ENCODE measurements at regions not wholly inside any gene's neighbourhood (a gene's known extent, or its start where the extent isn't known, plus 50 kb on each side); places are given as distances from the start of the nearest gene placed in this dataset.
"Not testable (repeated sequence)": the region's sequence is repeated elsewhere in the genome, so short reads cannot be mapped to it uniquely, and the experiment has no call there.

DNA sequence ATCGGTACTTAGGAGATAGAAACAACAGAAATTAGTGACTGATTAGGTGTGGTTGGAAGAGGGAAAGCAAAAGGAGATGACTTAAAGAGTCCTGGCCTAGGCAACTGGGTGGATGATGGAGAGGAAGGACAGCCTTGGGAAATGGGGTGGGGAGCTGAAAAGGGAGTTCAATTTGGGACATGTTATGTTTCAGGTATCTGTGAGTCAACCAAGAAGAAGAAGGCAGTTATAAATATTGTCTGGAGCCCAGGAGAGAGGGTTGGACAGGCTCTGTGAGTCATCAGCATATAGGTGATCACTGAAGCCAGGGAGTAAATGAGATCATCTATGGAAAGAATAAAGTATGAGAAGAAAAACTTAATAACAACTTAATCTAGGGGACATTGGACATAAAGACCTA lies 357.7 kb downstream of the NPR3 start:
- DNase-seq (ENCODE audit: low read depth) = peak; percentile 63

DNA sequence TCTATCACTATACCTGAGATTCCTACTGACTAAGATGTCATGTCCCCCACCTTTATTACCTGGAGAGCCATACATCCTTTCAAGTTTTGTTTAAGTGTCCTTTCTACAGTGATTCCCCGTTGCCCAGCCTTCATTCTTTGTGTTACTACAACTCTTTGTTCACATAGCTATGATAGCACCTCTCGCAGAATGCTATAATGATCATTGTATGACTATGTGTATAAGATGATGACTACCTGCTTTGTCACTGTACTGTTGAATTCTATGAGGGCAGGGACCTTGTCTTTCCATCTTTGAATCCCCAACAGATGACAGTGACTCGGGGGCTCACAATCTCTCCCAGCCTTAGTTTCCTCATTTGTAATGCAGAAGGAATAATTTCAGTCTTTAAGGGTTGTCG lies 361.2 kb downstream of the NPR3 start:
- DNase-seq (ENCODE audit: low read depth) = no peak

DNA sequence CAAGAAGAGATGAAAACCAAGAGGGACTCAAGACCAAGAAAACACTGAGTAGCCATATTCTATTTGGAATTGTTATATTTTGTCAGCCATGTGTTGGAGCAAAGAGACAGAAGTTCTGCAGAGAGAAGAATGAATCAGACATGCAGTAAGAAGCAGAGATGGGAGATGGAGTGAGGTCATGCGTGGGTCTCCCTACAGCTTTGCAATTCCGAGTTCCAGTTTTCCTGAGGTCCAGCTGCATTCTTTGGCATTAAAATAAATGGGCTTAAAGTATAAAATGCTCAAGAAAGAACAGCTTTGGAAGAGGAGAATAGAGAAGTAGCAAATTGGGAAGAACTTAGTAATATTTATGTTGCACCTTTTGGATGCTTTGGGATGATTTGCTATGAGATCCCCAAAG lies 361.6 kb downstream of the NPR3 start:
- no peak for DNase-seq (ENCODE audit: low read depth)

DNA sequence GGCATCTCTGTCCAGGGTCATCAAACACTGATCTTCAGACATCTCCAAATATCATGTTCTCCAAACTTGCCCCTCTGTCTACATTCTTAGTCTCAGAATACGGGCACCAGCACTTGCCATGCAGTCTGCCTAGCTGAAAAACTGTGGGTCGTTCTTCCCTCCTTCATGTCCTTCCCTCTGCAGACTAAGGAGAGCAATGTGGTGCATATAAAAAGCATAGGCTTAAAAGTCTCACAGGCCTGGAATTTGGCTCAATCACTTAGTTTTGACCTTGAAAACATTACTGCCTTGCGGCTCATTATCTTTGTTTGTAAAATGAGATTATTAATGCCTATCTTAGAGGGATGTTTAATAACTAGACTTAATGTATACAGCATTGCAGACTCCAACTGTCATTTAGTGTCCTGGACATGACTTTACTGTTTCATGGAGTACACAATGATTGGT lies 362.8 kb downstream of the NPR3 start:
- no peak for DNase-seq (ENCODE audit: low read depth)

DNA sequence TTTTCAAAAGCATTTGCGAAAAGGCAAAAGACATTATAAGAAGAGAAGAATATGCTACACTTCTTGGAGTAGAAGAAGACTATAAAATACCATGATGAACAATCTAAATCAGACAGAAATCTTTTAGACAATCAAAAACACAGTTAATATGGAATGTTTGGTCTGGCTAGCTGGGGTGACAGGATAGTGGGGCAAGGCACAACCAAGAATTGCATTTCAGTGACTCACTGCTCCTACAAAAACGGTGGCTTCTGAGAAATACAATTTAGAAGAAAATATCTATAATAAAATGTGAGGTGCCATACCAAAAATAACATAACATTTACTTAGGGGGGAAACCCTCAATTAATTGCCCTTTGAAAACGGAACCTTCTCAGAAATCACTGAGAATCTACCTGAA lies 363.4 kb downstream of the NPR3 start:
- peak; percentile 40 for DNase-seq (ENCODE audit: low read depth)

DNA sequence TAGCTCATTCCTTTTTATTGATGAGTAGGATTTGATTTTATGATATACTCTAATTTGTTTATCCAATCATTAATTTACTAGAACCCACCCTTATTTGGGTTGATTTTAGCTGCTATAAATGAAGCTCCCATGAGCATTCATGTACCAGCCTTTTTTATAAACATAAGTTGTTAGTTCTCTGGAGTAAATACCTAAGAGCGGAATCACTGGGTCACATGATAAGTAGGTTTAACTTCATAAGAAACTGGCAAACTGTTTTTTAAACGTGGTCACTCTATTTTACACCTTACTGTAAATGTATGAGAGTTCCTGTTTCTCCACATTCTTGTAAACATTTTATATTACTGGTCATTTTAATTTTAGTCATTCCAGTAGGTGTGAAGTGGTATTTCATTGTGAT lies 364.6 kb downstream of the NPR3 start:
- DNase-seq (ENCODE audit: low read depth) = peak; percentile 20

DNA sequence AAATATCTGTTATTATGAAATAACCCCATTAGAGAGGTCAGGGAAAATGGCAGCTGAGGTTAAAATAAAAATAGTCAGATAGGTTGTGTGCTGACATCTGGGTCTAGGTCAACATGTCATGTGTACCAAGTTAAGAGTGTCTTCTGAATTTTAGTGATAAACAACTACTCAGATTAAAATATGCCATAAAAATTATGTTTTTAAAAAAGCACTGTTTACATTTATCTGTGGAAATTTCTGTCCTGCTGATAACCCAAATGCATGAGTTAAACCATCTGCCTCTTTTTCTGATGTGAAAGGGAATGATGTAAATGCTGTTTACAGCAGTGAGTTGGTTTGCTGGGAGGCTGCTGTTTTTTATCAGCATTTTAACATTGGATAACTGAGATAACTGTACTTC lies 361.2 kb upstream of the TARS1 start:
- no peak for DNase-seq (ENCODE audit: low read depth)

DNA sequence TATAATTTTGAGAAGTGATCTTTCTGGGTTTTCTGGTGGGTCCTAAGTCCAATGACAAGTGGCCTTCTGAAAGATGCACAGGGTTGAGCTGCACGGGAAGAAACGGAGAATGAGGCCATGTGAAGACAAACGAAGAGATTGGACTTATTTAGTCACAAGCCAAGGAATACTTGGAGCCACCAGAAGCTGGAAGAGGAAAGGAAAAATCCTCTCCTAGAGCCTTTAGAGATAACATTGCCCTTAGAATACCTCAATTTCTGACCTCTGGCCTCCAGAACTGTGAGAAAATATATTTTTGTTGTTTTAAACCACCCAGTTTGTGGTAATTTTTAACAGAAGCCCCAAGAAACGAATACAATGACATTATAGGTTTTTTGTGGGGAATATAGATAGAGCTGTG lies 360.5 kb upstream of the TARS1 start:
- no peak for DNase-seq (ENCODE audit: low read depth)

DNA sequence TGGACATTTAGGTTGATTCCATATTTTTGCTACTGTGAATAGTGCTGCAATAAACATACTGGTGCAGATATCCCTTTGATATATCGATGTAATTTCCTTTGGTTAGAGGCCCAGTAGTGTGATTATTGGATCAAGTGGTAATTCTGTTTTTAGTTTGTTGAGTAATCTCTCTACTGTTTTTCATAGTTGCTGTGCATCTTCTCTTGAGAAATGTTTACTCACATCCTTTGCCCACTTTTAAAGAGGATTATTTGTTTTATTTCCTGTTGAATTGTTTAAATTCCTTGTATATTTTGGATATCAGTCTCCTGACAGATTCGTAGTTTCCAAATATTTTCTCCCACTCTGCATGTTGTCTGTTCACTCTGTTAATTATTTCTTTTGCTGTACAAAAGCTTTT lies 352.6 kb upstream of the TARS1 start:
- no peak for DNase-seq (ENCODE audit: low read depth)

DNA sequence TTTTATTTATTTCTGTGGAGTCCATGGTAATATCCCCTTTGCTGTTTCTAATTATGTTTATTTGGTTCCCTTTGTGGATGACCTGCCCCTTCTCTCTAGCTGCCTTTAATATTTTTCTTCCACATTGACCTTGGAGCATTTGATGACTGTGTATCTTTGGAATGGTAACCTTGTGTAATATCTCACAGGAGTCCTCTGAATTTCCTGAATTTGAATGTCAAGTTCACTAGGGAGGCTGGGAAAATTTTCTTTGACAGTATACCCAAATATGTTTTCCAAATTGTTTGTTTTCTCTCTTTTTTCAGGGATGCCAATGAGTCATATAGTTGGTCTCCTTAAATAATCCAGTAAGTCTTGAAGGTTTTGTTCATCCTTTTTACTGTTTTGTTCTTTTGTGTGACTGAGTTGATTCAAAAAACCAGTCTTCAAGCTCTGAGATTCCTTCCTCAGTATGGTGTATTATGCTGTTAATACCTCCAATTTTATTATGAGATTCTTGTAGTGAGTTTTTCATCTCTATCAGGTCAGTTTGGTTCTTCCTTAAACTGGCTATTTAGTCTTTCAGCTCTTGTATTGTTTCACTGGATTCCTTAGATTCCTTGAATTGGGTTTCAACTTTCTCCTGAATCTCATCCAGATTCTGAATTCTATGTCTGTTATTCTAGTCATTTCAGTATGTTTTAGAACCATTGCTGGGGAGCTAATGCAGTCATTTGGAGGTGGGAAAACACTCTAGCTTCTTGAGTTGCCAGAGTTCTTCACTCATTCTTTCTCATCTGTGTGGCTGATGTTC lies 349.0 kb upstream of the TARS1 start:
- peak; percentile 80 for DNase-seq (ENCODE audit: low read depth)

DNA sequence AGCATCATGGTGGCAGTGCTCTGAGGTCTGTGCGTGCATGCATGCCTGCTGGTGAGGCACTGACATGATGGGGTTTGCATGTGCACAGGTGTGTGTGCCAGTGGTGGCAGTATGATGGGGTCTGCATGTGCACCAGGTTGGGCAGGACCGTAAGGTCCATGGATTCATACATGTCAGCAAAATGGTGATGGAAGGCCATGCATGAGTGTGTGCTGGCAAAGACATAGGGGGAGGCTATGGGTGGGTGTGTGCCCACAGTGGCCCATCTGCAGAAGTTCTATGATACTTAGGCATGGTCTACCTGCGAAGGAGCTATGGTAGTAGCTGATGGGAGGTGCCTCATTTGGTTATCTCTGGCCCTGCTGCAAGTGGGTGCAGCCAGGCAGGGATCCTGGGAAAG lies 348.0 kb upstream of the TARS1 start:
- no peak for DNase-seq (ENCODE audit: low read depth)

DNA sequence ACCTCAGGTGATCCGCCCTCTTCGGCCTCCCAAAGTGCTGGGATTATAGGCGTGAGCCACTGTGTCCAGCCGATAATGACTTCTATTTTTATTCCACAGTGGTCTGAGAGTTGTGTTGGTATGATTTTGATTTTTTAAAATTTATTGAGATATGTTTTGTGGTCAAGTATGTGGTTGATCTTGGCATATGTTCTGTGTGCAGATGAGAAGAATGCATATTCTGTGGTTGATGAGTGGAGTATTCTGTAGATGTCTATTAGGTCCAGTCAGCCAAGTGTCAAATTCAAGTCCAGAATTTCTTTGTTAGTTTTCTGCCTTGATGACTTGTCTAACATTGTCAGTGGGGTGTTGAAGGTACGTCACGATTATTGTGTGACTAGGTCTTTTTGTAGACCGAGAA lies 338.2 kb upstream of the TARS1 start:
- DNase-seq (ENCODE audit: low read depth) = no peak

DNA sequence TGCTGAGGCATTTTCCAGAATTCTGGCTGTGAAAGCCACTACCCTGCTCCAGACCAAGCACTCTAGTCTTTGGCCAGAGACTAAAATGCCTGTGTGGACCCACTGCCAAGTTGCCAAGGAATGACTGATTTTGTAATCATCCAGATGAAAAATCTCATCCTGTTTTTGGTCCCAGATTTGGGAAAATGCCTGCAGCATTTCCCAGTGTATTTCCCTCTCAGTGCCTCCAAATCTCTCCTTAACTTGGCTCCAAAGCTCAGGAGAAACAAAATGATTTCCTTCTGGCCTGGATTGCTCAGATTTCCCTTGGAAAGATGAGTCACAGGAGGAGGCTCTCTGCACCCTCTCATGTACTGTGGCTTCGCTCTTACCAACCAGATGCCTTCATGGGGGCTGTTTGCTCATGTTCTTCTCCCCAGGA lies 335.2 kb upstream of the TARS1 start:
- DNase-seq (ENCODE audit: low read depth) = peak; percentile 9

DNA sequence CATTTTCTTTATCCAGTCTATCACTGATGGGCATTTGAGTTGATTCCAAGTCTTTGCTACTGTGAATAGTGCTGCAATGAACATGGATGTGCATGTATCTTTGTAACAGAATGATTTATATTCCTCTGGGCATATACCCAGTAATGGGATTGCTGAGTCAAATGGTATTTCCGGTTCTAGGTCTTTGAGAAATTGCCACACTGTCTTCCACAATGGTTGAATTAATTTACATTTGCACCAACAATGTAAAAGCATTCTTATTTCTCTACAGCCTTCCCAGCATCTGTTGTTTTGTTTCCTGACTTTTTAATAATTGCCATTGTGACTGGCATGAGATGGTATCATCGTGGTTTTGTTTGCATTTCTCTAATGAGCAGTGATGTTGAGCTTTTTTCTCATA lies 330.3 kb upstream of the TARS1 start:
- not testable (repeated sequence) for DNase-seq (ENCODE audit: low read depth)

DNA sequence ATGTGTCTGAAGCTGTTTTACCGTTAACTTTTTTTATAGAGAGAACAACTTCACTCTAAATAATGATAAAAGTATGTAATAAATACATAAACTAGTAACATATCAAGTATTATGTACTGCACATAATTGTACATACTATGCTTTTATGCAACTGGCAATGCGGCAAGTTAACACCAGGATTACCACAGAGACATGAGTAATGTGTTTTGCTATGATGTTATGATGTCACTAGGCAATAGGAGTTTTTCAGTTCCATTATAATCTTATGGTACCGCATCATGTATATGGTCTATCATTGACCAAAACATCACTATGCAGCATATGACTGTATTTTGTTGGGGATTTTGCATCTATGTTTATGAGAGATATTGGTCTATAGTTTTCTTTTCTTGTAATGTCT lies 326.4 kb upstream of the TARS1 start:
- DNase-seq (ENCODE audit: low read depth) = no peak

DNA sequence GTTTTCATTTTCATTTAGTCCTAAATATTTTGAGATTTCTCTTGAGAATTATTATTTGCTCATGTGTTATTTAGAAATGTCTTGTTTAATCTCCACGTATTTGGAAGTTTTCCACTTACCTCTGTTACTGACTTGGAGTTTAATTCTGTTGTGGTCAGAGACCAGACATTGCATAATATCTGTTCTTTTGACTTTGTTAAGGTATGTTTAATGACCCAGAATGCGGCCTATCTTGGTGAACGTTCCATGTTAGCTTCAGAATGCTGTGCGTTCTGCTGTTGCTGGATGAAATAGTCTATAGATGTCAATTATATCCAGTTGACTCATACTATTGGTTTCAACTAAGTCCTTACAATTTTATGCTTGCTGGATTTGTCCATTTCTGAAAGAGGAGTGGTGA lies 325.3 kb upstream of the TARS1 start:
- peak; percentile 4 for DNase-seq (ENCODE audit: low read depth)

DNA sequence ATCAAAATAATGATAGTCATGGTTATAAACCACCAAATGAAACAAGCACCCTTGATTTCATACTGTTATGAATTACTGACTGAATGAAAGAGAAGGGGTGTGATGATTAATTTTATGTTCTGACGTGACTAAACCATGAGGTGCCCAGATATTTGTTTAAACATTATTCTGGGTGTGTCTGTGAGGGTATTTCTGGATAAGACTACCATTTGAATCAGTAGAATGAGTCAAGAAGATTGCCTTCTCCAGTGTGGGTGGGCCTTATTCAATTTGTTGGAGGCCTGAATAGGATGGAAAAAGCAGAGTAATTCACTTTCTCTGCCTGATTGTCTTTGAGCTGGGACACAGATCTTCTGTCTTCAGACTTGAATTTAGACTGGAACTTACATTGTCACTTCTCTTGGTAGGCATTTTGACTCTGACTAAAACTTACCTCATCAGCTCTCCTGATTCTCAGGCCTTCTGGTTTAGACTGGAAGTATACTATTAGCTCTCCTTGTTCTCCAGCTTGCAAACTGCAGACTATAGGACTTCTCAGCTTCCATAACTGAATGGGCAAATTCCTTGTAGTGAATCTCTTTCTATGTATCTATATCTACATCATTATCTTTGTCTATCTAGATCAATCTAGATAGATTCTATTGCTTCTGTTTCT lies 321.9 kb upstream of the TARS1 start:
- DNase-seq (ENCODE audit: low read depth) = no peak

DNA sequence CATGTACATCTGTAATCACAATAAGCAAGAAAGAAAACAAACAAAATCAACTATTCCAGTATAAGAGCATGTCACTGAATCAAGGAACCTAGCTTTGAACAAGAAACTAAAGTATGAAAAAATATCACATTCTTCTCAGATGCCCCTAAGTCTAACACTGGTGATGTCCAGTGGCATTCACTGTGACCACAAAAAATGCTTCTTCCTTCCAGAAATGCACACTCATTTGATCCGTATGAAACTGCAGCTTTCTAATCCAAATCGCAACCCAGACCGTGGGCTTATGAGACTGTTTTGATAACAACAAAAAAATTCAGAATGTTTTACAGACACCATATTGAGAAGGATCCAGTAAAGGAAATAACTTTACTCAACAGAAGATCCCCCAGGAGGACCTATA lies 320.1 kb upstream of the TARS1 start:
- DNase-seq (ENCODE audit: low read depth) = no peak

DNA sequence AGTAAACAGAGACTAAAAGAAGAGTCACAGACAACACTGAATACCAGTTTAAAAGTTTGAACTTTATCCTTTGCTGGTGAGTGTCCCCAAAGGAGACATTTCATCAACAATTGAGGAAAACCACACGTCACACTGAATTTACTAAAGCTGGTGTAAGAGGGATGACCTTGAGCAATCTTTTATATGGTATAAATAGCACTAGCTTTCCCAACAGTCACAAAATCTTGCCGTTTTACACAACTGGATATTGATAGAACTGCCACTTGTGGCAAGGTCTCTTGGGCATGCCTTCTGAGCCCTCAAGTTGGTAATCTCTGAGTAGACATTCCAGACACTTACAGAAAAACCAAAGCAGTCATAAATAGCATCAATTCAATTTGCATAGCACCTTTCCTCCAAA lies 311.5 kb upstream of the TARS1 start:
- no peak for DNase-seq (ENCODE audit: low read depth)

DNA sequence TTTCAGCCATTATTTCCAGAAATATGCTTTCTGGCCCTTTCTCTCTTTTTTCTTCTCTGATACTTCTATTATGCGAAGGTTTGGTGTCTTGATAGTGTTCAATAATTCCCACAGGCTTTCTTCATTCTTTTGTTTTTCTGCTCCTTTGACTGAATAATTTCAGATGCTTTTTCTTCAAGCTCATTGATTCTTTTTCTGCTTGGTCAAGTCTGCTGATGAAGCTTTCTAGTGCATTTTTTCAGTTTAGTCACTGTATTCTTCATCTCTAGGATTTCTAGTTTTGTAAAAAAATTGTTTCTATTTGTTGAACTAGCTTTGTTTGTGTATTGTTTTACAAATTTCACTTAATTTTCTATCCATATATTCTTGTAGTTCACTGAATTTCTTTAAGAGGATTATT lies 304.0 kb upstream of the TARS1 start:
- no peak for DNase-seq (ENCODE audit: low read depth)

DNA sequence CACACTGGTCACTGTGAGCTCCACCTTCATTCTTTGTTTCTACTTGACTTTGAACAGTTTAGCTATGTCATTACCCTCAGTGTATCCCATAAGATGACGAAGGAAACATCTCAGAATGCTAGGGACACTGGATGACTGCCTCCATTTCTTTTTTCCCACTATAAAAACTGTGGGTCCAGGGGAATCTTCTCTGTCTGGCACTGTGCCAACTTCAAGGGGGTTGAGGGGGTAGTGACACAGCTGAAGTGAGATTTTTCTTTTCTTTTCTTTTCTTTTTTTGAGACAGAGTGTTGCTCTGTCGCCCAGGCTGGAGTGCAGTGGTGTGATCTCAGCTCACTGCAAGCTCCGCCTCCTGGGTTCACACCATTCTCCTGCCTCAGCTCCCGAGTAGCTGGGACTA lies 302.6 kb upstream of the TARS1 start:
- not testable (repeated sequence) for DNase-seq (ENCODE audit: low read depth)

DNA sequence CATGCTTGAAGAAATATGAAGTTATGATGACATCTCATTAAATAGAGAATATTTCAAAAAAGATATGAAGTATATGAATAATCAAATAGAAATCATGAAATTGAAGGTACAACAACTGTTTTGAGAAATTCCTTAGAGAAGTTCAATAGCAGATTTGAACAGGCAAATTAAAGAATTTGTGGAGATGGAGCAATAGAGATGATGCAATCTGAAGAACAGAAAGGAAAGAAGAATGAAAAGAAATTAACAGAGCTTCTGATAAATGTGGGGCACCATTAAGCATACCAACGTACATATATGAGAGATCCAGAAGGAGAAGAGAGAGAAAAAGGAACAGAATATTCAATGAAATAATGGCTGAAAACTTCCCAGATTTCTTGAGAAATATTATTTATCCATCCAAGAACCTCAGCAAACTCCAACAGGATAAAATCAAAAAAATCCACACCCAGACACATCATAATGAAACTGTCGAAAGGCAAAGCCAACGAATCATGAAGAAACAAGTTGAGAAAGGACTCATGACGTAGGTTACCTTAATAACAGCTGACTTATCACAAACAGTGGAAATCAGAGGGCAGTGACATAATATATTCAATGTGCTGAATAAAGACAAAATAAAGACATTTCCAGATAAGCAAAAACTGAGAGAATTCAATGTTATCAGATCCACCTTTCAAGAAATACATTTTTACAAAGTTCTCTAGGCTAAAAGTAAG lies 297.2 kb upstream of the TARS1 start:
- no peak for DNase-seq (ENCODE audit: low read depth)

DNA sequence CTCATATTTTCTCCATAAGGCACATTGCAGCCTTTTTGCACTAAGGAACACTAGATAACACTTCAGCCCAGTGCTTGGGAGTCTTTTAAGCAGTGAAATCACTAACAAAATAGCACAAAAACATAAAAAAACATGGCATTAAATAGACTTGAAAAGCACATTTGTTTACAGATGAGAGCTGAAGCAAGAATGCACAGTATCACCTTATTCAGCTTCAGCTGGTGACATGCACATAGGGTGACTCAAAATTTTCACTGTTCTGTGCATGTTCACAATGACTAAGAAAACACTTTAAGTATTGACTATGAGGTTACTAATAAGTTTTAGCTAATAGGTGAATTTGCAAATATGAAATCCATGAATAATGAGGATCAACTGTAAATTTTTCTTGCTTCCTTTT lies 293.9 kb upstream of the TARS1 start:
- DNase-seq (ENCODE audit: low read depth) = peak; percentile 35
